ENCODE measurements at regions not wholly inside any gene's neighbourhood (a gene's known extent, or its start where the extent isn't known, plus 50 kb on each side); places are given as distances from the start of the nearest gene placed in this dataset.

- DNase-seq, result no peak
Observed at GRCh38 chr2:57296795-57297517, 749.6 kb upstream of the VRK2 start.

DNA sequence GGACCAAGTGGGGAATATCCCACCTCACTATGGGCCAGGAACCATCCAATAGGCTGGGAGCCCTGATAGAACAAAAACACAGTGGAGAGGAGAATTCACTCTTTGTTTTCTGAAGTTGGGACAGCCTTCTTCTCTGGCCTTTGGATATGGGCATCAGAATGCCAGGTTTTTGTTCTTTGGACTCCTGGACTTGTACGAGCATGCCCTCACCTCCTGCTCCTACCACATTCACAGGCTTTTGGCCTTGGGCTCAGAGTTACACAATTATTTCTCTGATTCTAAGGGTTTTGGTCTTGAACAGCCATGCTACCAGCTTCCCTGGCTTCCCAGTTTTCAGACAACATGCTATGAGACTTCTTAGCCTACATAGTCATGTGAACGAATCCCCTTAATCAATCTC is 732.9 kb upstream of the VRK2 start:
- no peak for DNase-seq

- DNase-seq, result no peak
Observed at GRCh38 chr2:57314682-57315081, 731.9 kb upstream of the VRK2 start.

- DNase-seq, result no peak
Observed at GRCh38 chr2:57330447-57330846, 716.2 kb upstream of the VRK2 start.

DNA sequence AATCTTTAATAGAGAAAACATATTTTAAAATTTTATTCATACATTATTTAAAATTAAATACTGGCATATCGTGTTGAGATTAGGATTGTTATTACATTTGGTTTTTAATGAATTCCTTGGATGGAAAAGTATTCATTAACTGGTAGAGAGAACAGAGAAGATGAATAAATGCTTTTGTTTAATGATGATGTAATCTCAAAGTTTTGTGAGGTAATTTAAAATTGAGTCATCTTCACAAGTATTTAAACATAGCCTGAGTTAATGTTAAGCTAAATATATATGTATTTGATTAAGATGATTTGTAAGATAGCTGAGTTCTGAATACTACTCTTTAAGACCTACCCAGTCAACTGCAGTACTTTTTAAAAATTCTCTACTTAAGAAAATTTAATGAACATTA is 713.4 kb upstream of the VRK2 start:
- DNase-seq, result no peak

GRCh38 chr2:57343391-57344006 is 703.1 kb upstream of the VRK2 start:
- DNase-seq, result no peak

- no peak for DNase-seq
Observed at GRCh38 chr2:57368190-57368589, 678.4 kb upstream of the VRK2 start.

DNA sequence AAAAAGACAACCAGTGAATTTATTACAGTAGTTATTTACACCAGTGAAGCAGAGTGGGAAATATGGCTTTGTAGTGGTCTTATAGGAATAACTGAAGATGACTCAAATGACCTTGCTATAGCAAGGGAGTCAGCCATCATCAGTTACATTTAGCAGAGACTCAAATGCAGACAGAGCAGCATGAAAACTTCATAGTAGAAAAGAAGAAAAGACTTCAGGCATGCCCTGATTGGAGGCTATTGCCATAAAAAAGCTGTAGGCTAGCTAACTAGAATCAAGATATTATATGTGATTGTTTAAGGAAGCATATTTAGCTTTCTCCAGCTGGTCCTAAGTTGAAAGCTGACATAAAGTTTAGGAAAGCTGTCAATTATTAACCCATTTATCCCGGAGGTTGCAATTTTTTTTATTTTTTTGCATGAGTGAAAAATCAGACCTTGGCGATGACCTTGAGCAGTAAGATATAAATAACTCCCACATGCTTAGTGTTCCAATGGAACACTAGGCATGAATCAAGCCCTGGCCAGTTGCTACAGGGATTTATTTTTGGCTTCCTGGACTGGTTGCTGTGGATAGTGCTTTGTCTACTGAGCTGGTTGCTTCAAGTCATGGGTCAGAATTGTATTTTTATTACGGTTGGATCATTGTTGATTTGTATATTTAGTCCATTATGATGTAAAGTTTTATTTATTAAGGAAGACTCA is 675.6 kb upstream of the VRK2 start:
- DNase-seq, result no peak

DNA sequence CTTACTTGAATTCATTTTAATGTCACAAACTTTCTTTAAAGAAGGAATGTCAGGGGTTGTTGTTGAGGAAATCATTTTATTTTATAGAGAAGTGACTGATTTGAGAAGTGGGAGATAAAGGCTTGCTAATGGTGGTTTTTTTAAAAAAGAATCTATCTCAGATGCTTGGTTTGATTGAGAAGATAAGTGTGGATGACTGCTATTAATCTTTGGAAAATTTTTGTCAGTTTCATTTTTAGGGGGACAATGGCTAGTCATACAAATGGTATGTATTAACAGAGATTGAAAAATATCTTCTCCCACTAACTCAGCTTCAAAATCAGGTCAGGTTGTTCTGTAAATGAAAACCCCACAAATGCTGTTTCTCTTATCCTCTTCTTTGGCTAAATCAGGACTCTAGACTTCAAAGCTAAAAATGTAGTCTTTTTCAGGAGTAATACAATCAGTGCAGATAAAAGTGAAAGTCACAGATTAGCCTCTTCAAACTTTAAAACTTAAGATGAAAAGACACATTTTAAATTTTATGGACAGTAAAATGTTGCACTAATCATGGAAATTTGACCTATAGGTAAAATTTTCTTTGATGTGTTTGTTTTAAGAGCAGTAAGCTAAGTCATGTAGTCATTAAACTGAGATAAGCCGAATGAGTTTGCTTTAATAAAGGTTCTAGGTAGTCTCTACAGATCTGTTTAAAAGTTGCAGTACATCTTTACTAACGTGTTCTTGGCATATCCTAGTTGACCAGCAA is 674.2 kb upstream of the VRK2 start:
- no peak for DNase-seq

- DNase-seq, result no peak
Observed at GRCh38 chr2:57373530-57373929, 673.1 kb upstream of the VRK2 start.

GRCh38 chr2:57376985-57377384 is 669.6 kb upstream of the VRK2 start:
- no peak for DNase-seq

GRCh38 chr2:57386305-57386704 is 660.3 kb upstream of the VRK2 start:
- DNase-seq, result no peak

DNA sequence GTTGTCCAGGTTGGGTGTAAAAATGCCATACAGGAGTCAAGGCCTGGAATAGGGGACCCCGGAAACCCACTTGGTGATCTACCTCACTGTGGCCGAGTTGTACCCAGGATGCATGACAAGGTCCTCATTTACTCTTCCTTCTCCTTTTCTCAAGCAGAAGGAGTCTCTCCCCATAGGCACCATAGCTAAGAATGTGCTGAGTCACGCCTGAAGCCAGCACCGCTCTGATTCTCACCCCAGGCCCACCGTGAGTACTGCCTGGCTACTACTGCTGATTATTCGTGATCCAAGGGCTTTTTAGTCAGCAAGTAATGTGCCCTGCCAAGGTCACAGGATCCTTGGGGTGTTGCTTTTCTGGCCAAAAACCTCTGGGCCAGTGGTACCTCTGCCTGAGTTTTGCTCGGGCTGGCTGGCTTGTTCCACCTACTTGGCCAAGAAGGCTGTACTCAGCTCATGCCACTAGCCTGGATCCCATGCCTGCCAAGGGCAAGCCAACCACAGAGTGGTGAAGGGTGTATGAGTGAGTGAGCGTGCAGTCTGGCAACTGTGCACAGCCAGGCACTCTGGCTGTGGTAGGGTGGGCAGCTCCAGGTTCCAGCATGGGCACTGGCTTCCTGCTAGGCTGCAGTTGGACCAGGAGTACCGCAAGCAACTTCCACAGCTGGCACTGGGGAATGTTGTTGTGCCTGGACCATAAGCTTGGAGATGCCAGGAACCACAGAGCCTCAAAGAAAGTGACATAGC is 650.1 kb upstream of the VRK2 start:
- DNase-seq, result no peak

DNA sequence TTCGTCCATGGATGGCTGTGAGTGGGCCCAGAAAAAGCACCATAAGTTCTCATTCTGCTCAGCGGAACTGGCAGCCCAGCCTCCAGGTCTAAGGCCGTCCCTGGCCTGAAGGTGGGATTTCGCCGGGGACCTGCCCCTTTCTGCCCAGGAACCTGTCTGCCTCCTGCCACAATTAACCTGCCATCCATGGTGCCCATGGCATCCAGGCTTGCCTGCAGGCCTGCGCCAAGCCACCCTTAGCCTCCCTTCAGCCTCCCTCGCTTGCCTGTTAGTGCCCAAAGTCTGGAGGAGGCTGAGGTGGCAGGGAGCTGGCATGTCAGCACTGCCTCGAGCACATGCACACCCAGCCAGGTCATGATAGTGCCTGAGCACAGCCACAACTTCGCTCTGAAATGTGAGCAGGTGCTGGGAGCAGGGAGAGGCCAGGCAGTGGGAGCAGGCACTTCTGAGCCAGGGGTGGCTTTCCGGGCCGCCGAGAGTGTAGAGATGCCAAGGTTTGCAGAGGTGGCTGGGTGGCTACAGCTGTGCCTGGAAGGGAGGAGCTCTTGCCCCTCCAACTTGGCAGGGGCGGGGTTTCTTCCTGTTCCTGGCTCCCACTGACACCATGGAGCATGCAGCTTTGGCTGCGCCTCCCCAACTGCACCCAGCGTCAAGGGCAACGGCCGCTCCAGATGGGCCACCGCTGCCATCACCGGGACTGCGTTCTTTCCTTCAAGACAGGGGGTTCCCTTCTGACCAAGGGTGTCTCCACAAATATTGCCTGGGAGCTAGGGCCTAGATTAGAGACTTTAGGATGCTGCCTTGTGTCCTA is 648.9 kb upstream of the VRK2 start:
- no peak for DNase-seq

GRCh38 chr2:57399057-57399456 is 647.5 kb upstream of the VRK2 start:
- no peak for DNase-seq

DNA sequence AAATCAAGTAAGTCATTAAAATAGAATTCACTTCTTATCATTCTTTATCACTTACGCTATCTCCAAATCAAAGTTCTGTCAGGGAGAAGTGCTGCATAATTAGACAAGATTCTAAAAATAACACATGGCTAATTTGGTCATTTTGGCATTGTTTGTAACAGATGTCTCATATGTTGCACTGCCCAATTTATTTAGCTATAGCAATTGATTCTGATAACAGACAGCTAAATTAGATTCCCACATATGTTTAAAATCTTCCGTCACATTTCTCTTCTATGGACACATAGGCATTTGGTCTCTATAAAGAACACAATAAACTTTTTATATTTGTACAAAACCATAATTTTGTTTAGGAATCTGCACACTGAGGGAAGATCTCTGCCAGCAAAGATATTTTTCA is 644.5 kb upstream of the VRK2 start:
- no peak for DNase-seq

GRCh38 chr2:57402755-57403154 is 643.9 kb upstream of the VRK2 start:
- DNase-seq, result no peak

DNA sequence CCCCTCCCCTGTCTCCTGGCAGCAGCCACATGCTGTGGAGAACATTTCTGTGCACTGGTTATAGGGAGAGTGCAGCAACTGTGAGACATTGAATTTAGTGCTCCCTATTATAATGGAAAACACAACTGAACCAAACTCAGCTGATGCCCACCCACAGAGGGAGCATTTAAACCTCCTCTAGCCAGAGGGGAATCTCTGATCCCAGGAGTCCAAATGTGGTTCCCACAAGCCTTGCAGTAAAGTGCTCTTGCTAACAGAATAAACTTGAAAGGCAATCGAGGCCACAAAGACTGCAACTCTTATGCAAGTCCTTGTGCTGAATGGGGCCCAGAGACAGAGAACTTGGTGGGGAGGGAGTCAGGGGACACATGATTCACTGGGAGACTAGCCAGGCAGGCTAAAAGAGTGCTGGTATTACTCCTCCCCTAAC is 638.8 kb upstream of the VRK2 start:
- no peak for DNase-seq

DNA sequence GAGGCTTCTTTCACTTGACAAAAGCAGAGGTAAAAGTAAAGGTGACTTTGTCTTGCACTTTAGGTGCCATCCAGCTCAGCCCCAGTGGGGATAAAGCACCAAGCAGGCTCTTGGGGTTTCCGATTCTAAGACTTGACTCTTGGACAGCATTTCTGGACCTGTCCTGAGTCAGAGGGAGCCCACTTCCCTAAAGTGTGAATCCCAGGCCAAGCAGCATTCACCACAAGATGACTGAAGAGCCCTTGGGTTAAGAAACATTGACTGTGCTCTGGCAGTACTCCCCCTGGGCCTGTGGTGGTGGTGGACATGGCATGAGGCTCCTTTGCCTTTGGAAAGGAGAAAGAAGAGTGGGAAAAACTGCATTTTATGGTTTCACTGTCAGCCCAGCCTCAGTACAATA is 638.0 kb upstream of the VRK2 start:
- no peak for DNase-seq

DNA sequence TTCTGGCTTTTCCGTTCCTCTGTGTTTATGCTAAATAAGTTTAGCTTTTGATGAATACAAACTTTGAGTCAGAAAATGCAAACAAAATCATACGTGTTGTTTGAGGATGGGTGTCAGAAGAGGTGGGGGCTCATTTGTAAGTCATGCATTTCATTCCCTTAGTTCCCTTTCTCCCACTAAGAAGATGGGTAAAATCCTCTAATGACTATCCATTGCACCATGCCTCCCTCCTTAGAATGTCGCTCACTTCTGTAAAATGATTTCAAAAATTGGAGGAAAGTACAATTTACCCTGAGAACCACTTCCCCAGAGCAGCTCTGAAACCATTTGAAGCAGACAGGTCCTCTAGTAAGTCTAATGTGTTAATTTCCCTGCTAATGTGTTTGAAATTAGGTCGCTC is 629.6 kb upstream of the VRK2 start:
- no peak for DNase-seq

Data from amygdala (tissue), 56 donors.